ENCODE measurements at regions not wholly inside any gene's neighbourhood (a gene's known extent, or its start where the extent isn't known, plus 50 kb on each side); places are given as distances from the start of the nearest gene placed in this dataset.

DNA sequence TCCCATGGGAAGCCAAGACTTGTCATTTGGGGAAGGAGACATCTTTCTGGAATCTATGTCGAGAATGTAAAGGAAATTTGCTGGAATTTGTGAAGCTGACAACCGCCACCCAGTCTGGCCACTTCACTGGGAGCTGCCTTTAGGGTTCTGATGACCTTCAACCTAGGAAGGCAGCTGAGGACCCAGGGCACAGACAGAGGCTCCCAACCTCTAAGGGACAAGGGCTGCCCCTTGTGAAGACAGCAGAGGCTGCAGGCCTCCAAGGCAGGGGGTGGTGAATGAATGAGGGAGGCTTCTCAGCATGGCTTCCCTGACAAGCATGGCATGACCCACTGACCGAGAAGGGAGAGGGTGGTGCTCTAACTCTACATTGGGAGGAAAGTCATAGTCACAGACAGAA, 128.9 kb upstream of the ASB18 start:
- DNase-seq (ENCODE audit: low read depth in 2 of 2) = no peak
- TF ChIP-seq, protein P1, sequence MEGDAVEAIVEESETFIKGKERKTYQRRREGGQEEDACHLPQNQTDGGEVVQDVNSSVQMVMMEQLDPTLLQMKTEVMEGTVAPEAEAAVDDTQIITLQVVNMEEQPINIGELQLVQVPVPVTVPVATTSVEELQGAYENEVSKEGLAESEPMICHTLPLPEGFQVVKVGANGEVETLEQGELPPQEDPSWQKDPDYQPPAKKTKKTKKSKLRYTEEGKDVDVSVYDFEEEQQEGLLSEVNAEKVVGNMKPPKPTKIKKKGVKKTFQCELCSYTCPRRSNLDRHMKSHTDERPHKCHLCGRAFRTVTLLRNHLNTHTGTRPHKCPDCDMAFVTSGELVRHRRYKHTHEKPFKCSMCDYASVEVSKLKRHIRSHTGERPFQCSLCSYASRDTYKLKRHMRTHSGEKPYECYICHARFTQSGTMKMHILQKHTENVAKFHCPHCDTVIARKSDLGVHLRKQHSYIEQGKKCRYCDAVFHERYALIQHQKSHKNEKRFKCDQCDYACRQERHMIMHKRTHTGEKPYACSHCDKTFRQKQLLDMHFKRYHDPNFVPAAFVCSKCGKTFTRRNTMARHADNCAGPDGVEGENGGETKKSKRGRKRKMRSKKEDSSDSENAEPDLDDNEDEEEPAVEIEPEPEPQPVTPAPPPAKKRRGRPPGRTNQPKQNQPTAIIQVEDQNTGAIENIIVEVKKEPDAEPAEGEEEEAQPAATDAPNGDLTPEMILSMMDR (IDR thresholded peaks at IDR 0.05; ENCODE audit: low read depth, low read length) = no peak
- no peak overlapping the region for H3K4me3 ChIP-seq (replicated peaks in 1 of 2; ENCODE audit: low read depth in 2 of 2, low read length in 2 of 2)

DNA sequence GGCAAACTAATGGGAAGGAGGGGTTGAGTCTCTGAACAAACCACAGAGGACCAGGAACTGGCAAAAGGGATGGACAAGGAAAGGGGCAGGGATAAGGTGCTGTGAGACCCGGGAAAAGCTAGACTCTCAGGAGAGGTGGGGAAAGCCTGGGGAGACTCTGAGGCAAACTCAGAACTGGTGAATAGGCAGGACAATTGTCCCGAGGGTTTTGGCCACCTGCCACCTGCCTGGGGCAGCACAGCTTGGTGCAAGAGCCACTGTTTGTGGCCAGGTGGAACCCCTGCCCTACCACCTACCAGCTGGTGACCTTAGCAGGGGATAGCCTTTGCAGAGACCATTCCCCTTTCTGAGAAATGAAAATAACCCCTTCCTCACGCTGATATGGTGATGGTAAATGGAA, 129.4 kb upstream of the ASB18 start:
- TF ChIP-seq, protein P1 (IDR thresholded peaks at IDR 0.05; ENCODE audit: low read depth, low read length) = no peak
- no peak for DNase-seq (ENCODE audit: low read depth in 2 of 2)
- H3K4me3 ChIP-seq (replicated peaks in 1 of 2; ENCODE audit: low read depth in 2 of 2, low read length in 2 of 2) = no peak overlapping the region

DNA sequence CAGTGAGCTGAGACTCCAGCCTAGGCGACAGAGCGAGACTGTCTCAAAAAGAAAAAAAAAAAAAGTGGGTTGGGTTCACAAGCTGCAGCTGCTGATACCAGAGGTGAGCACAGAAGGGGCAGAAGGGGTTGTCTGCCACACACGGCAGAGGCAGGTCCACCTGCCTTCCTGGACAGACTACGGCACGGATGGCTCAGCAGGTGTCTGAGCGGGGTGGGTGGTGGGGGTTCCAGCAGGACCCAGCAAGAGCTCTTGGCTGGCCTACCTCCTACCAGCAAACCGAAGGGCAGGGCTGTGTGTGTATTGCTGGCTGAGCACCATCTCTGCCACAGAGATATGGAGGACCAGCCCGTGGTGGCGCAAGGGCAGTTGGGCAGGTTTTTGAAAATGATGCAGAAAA, 130.4 kb upstream of the ASB18 start:
- no peak for DNase-seq (ENCODE audit: low read depth in 2 of 2)

DNA sequence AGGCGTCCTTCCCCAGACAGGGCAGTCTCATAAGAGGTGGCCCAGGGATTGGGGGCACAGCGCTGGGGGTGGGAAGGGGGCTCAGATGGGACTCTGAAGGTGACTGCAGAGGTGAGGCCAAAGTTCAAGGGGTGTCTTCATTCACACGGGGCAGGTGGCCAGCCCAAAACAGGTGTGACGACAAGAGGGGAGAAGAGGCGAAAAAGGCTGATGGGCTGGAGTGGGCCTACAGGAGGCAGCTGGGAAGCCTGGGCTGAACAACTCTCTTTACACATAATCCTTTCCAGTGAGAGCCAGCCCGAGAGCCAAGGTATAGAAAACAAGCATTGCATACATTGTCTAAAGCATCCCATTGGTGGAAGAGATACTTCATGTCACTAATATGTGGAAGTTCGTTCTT, 130.9 kb upstream of the ASB18 start:
- DNase-seq (ENCODE audit: low read depth in 2 of 2) = no peak
- no peak overlapping the region for H3K4me3 ChIP-seq (replicated peaks in 1 of 2; ENCODE audit: low read depth in 2 of 2, low read length in 2 of 2)
- TF ChIP-seq, protein P1 (IDR thresholded peaks at IDR 0.05; ENCODE audit: low read depth, low read length) = no peak

More for the DNA sequence above, 130.4 kb upstream of the ASB18 start:
- no peak overlapping the region for H3K4me3 ChIP-seq (replicated peaks in 1 of 2; ENCODE audit: low read depth in 2 of 2, low read length in 2 of 2)
- TF ChIP-seq, protein P1 (IDR thresholded peaks at IDR 0.05; ENCODE audit: low read depth, low read length) = no peak

DNA sequence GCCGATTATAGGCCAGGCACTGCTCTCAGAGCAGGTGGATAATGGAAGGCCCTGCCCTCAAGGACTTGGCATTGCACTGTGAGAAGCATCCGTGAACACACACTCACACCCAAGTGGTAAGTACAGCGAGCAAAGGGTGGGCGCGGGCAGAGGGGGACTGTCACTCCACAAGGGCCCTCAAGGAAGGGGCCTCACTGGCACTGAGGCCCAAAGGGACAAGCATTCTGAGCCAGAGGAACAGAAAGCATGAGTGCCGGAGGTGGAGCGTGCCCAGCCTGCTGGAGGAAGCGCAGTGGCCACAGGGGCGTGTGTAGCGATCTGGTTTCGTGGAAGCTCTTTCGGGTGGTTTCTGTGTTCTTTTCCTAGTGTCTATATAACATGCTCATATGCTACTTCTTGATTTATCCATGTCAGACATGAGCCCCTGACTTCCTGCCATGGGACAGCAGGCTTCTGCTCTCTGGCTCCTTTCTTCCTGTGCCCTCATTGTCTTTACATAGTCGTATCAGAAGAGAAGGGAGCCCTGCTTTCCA, 132.7 kb upstream of the ASB18 start:
- no peak overlapping the region for H3K4me3 ChIP-seq (replicated peaks in 1 of 2; ENCODE audit: low read depth in 2 of 2, low read length in 2 of 2)
- TF ChIP-seq, protein P1 (IDR thresholded peaks at IDR 0.05; ENCODE audit: low read depth, low read length) = no peak
- DNase-seq (ENCODE audit: low read depth in 2 of 2) = no peak

DNA sequence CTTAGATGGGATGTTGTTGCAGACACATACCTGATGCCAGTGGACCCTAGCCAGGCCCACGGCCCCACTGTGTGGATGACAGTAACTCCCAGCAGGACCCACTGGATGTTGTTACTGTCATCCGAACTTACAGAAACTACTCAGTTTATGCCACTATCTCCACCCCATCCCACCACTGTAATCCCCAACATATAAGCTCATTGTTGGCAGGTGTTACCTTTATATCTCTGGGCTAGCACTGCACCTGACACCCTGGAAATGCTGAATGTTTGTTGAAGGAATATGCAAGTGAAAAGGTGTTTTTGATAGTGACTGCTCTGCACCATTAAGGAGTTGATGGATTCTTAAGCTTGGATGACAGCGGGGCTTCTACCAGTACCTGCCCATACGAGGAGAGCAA, 133.5 kb upstream of the ASB18 start:
- no peak for DNase-seq (ENCODE audit: low read depth in 2 of 2)
- H3K4me3 ChIP-seq (replicated peaks in 1 of 2; ENCODE audit: low read depth in 2 of 2, low read length in 2 of 2) = no peak overlapping the region
- TF ChIP-seq, protein P1 (IDR thresholded peaks at IDR 0.05; ENCODE audit: low read depth, low read length) = no peak

DNA sequence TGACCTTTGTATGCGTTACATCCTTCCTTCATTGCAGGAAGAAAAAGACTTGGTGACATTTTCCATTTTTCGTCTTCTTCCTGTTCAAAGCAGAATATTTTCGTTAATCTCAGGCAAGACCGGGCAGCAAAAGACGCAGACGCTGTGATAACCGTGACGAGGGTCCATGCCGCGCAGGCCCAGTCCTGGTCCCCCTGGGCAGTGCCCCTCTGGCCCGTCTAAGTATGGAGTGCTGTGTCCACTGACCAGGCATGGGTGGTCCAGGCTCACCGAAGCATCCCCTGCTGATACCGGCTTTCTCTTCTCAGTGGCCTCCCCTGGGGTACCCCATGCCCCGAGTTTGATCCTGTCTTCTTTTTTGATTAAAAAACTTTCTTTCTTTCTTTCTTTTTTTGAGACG, 135.2 kb upstream of the ASB18 start:
- no peak overlapping the region for H3K4me3 ChIP-seq (replicated peaks in 1 of 2; ENCODE audit: low read depth in 2 of 2, low read length in 2 of 2)
- TF ChIP-seq, protein P1 (IDR thresholded peaks at IDR 0.05; ENCODE audit: low read depth, low read length) = no peak
- no peak for DNase-seq (ENCODE audit: low read depth in 2 of 2)

Data from cardiac fibroblast (primary cell).